GM21381 (cell line): ENCODE measurements at regions not wholly inside any gene's neighbourhood (a gene's known extent, or its start where the extent isn't known, plus 50 kb on each side); places are given as distances from the start of the nearest gene placed in this dataset.

Experiments used
- ATAC-seq: cut with Tn5 transposase; IDR thresholded peaks from one replicate; pipeline ENCODE4 v1.9.1; 2021; ENCODE audit warnings: mild to moderate bottlenecking, moderate library complexity; ENCODE audit not compliant: unreplicated experiment

DNA sequence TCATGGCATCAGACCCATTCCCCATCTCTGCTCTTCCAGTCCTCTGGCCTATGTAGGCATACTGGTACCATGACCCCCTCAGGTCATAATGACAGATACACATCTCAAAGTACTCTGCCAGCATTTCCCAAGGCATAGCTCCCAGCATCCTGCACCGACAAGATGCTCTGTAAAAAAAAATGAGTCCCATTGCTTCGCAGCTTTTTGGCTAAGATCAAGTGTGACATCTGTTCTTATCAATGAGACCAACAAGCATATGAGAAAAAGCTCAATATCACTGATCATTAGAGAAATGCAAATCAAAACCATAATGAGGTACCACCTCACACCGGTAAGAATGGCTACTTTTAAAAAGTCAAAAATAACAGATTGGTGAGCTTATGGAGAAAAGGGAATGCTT is 463.9 kb upstream of the PROK2 start:
- ATAC-seq = no peak

DNA sequence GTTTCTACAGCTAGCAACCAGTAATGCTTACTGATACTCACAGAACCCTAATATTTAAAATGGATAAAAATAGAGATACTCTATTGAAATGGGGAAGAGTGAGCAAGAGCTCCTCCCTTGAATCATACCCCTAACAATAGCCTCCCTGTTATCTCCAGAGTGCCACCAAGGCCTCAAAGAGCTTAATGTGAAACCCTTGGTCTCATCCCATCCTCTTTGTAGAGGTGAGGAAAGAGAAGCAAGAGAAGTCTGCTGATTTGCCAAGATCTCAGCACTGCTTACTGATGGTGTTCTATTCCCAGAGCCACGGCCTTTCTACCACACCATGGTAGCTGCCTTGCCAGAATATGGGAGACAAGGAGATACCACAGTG is 463.4 kb upstream of the PROK2 start:
- ATAC-seq = no peak

DNA sequence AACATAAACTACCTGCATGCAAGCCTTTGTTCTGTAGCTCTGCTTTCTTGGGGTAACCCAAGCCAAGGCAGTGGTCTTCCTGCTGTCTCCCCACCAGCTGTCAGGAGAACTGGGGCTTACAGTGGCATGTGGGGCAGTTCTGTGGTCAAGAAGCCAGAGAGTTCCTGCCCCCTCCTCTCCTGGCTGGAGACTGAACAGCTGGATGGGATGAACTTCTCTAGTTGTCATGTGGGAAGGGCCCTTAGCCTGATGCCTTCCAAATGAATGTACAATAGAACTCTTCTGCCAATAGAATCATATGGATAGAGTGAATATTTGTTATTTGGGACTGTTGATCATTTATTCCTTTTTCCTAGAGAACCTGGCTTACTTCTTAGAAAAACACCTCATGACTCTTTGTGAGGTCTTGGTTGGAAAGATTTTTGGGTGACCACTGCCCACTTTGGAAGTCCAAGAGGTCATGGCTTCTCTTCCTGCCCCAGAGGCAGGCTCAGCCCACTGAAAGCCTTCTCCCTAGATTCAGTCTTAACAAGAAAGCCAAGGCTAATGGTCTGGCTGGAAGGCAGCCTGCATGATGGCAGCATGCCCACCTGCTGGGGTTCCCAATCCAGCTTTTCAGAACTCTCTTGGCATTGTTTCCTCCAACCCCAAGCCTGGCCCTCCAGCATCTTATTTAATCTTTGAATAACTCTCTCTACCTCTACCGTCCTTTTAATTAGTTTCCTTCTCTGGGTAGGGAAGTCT is 462.9 kb upstream of the PROK2 start:
- ATAC-seq = no peak

DNA sequence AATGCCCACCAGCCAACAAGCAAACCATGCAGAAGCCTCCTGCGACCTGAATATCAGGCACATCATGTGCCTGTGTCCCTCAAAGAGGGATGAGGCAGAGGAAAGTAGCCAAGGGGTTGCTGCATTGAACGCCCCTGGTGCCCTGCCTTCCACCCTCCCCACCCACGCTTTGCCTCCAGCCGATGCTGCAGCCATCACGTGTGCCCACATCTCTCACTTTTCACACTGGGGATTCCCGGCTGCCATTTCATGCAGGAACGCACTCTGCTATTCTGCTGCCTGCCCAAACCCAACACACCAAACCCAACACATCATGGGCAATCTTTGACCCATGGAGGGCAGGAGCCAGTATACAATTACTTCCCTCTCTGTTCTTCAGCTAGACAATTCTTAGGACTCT is 462.2 kb upstream of the PROK2 start:
- ATAC-seq = no peak

DNA sequence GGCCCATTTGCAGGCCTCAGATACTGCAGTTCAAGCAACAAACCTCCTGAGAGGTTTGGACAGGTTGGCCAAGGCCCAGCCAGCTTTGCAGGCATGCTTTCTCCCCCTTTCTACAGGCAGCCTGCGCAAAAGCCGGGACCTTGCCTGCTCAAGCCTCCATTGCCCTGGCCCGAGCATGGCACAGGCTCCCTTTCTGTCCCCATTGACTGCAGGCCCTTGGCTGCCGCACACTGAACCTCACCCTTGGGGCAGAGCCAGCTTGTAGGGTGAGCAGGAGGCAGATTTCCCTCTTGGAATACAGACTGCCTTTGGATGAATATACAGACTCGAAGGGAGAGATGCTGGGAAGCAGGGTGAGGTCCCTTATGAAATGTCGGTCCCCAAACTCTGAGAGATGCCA is 461.7 kb upstream of the PROK2 start:
- no peak for ATAC-seq

DNA sequence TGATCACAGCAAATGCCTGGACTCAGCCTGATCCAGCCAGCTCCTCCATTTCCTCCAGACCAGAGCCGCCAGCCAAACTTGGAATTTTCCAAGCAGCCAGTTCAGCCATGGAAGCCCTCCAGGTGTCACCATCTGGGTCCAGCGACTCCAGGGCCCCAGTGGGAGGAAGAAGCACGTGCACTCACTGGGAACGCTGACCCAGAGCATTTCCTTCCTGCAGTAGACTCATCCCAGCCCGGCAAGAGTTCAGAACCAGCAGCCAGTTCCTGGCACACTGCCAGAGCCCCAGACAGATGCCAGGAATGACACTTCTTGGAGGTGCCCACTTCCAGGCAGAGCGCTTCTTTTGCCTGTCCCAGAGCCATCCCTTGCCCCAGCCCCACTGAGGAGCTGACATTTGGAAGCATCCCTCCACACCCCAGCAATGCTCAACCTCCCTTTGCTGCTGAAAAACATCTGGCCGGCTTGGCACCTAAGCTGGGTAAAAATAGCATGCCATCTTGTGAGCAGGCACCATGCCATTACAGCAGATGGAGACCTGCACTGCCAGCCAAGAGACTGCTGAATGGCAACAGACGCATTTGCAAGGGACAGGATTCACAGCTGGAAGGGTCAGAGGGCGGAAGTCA is 460.3 kb upstream of the PROK2 start:
- ATAC-seq = no peak

DNA sequence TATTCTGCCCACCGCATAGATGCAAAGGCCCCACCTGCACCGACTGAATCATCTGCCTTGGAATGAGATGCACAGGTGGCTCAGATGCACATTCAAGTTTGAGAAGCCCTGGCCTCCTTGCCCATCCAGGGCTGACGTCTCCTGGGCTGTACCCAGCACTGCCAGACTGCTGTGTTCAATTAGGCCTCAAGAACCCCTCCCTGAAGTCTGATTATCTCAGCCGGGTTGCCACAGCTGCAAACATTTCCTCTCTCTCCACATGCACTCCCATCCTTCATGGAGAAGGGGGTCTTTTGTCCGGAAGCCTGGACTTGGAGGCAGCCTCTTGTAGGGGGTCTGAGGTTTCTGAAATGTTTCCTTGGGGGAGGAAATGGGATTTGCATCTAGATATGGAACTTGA is 459.4 kb upstream of the PROK2 start:
- no peak for ATAC-seq

DNA sequence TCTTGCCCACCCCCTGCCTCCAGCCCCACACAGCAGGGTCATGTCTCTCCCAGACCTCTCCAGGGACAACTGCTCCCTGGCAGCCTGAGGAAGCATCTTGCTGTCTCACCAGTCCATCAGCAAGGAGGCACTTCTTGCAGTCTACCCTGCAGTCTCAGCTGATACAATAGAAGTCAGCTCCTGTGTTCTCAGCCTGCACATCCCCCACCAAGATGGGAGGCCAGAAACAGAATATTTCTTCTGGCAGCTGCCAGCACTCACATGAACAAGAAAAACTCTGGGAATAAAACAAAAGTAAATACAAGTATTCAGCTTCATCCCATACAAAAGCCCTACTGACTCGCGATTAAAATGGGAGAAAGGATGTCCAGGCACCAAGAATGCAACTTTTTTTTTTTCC is 457.4 kb upstream of the PROK2 start:
- no peak for ATAC-seq

DNA sequence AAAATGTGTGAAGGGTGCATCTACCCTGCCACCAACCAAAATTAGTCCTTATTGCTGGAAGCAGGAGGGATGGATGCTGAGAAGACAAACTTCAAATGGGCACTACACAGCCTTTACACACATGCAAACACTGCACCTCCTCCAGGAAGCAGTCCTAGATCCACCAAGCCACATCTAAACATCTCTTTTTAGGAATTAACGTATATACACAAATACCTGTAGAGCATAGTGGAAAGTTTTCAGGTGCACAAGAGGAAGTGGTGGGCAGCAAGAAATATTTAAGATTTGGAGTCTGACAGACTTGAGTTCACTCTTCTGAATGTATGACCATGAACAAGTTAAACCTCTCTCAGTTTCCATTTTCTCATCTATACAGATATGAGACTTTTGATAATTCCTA is 456.6 kb upstream of the PROK2 start:
- no peak for ATAC-seq

DNA sequence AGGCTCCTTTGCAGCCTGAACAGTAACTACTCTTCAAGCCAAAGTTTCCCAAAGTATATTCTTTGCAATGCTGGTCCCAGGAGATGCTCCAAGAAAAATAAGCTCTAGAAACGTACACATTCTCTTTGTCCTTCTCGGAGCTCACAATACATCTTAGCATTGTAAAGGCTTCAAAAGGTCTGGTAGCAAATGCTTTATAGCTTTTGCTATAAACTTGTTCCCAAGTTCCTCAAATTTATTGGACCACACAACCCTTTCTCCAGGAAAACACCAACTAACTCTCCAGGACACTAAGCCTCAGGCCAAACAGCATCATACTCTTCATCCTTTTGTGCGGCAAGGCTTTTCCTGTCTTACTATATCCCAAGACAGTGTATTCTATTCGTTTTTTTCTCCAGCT is 455.6 kb upstream of the PROK2 start:
- no peak for ATAC-seq

DNA sequence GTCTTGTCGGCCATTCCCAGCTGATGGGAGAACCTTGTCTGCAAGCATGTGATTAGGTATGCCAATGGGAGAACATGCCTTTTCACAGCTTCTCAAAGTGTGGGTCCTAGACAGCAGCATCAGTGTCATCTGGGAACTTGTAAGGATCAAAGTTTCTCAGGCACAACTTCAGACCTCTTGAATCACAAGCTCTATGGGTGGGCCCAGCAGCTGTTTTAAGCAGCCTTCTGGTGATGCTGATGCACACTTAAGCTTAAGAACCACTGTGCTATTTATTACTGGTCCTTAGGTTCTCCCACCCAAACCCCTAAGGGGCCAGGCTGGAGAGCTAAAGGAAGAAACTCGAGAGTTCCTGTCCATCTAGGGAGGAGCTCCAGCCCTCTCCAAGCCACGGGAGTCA is 453.9 kb upstream of the PROK2 start:
- ATAC-seq = no peak

DNA sequence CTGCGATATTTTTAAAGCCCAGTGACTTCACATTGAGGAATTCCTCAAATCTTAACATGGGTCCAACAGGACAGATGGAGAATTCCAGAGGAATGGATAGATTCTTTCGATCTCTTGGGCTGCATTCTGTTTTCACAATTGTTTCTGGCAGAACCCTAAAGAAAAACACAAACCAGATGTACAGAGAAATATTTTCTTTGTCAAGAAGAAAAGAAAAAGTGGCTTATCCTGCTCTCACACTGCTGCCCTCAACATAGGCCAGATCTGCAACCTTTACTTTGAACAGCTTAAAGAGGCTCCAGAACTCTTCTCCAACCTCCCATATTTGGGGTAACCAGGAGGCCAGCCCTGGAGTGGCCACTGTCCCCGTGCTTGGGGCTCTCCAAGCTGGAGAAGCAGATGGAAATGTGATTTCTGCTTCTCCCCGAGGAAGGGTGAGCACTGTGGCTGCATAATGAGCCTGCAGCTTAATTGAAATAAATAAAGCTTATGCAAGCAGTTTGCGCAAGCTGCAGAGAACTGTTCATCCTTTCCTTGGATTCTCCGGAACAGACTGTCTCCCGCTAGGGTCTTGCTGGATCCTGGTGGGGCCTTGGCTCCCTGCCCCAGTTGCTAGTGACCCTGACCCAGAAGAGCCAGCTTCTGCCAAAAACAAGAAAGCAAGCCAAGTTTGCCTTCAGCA is 453.2 kb upstream of the PROK2 start:
- ATAC-seq = no peak

DNA sequence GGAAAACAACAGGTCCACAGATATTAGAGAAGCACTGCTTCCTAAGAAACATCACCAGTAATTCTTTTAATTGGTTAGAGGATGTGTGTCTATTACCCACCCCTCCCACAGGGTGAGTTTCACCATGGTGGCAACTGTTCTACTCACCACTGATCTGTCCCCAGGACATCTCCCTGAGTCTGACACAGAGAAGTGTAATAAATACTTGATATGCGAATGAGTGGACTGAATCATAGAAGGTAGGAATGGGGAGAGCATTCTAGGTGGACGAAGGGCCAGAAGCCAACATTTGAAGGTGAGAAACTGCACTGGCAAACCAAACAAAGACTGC is 452.7 kb upstream of the PROK2 start:
- ATAC-seq = no peak

DNA sequence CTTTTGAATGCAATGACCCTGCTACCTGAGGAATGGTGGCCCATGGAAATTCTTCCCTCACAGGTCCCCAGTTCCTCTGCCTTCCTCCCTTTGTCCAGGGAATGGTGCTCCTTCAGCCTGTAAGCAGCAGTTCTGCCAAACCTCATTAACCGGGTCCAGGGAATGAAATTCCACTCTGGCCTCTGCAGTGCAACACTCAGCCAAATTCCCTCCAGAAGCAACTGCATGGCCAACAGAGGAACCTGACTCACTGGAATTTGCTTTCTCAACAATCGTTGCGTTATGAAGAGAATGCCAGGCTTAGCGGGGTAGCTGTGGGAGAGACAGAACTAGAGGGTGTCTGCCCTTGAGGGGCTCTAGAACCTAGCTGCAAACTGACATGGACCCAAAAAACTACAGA is 449.4 kb upstream of the PROK2 start:
- no peak for ATAC-seq

DNA sequence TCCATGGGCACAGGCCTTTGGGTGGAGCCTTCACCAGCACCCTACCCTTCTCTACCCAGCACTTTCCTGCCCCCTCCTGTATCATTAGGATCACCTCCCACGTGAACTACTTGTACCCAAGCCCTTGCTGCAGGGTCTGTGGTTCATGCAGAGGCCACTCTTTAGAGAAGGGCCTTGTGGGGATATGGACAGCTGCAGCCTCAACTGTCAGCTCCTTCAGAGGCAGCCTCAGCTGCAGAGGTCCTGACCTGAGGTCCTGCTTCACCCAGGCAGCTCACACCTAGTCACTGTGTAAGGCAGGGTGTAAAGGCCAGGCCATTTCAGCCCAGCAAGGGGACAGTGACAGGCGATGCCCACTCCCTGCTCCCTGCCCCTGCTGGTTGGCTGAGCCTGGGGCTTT is 448.6 kb upstream of the PROK2 start:
- ATAC-seq = no peak

DNA sequence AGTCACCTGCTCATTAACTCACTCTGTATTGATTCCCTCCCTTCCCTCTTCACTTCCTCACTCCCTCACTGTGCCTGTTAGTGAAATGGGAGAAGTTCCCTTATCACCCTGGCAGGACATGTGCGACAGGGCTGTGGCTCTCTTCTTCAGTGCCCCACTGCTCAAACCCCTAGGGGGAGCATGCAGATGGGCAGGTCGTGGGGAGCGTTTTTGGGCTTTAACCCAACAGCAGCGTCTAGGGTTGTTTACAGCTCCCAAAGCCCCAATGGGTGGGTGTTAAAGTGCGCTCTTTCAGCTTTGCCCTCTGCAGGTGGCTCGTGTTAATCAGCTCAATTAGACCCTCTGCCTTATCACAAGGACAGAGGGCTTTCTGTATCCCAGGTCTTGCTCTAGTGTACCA is 447.8 kb upstream of the PROK2 start:
- ATAC-seq = no peak

DNA sequence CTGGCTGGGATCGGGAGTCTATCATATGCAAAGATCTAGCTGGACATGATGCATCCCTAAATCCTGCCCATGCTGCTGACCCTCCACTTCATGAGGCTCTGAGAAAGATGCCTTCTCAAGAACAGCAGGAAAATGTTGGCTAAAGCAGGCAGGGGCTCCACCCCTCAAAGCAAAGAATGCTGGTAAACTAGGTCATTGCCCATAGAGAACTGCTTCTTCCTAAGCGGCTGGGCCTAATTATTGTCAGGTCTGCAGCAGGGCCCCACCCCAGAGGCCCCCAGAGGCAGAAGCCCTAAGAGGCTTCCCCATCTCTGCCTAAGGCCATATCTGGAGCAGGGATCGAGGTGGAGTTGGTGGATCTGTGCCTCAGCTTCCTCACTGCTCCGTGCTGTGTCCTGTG is 447.4 kb upstream of the PROK2 start:
- ATAC-seq = no peak

DNA sequence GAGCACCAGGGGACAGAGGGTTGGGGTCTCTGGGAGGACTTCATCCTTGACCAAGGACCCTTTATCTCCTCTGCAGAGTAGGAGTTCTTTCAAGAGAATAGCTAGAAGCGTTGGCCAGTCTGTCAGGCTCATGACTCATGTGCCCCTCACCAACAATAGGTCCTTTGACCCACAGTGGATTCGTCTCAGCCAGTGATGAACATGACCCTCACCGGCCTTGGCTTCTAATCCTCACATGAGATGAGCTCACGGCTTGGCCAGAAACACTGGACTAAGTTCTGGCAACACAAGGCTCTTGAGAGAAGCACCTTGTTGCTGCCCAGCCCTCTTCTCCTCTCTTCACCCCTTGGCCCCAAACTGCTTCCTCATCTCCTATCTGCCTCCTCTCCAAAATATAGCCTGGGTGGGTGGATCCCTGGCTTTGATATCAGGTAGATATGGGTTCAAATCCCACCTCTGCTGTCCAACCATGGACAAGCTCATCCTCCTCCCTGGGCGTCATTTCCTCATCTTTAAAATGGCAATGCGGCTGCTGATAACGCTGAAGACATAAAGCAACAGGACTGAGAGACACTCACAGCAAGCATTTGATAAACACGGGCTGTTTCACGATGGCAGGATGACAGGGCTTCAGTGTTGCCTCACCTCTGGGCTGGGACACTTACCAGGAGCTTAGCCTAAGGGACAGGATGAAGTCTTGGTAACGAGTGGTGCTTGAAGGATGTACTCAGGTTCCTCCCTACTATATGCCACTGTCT is 446.7 kb upstream of the PROK2 start:
- no peak for ATAC-seq

DNA sequence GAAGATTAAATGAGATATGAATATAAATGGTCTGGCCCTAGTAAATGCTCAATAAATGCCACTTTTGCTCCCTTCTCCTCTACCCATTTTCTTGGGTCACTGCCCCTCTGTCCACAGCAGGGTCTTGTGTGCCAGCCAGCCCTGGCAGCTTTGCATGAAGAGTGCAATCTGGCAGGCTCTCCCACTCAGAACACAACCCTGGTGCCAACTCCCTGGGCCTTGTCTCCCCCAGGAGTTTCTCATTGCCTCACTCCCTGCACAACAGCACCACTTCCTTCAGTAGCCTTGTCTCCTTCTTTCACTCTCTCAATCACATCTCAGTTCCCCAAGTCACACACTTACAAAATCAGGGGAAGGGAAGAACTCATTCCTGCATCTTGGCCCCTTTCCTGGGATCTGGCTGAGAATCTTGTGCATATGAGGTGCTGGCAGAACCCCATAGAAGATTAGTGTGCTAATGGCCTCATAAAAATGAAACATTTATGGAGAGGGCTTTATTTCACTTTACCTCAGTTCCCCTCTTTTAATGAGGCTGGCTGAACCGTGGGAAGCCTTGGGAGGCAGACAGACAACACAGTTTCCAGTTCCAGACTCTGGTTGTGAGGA is 445.9 kb upstream of the PROK2 start:
- ATAC-seq = no peak

DNA sequence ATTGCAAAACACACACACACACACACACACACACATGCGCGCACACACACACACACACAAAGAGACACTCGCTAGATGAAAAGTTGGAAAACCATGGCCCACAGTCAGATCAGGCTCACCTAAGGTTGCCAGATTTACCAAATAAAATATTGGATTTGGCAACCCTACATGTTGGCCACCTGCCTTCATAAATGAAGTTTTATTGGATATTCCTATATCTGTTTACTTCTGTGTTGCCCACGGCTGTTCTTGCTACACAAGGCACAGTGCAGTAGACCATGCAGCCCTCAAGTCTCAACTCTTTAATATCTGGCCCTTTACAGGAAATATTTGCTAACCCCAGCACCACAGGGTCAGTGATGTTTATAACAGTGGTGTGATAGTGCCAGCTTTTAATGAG is 445.0 kb upstream of the PROK2 start:
- no peak for ATAC-seq

DNA sequence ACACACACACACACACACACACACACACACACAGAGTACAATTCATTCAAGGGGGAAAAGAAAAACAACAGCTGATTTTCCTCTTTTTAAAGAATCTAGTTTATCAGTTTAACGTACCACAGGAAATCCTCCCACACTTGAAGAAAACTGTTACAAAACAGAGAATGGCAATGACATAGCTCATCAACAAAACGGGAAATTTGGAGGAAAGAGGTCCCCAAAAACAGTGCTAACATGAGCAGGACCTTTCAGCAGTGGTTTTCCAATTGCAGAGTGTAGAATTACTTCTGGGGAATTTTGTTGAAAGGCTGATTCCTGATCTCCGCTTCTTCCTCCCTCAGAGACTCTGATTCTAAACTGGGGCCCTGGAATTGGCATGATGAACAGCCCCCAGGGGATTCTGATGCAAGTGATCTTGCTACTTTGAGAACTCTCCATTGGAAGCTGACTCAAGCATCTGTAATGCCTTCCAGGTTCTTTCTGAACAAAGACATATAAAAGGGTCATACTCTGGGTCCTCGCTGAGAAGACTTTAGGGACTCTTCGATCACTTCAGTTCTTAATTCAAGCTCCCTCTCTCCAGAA is 442.6 kb upstream of the PROK2 start:
- no peak for ATAC-seq
